Panc1 (cell line): ENCODE measurements at regions not wholly inside any gene's neighbourhood (a gene's known extent, or its start where the extent isn't known, plus 50 kb on each side); places are given as distances from the start of the nearest gene placed in this dataset.

Source experiments
- ATAC-seq: fragments of 200-7000 bp; cut with Tn5 transposase; 2 replicates; pipeline ENCODE4 v1.9.1; 2020; ENCODE audit warnings: mild to moderate bottlenecking, moderate library complexity
- BruUV-seq: library from RNA; stranded (reverse); fragments of 400-500 nt; replicated peaks from 2 replicates; lab custom pipeline; 2021; lab: Mats Ljungman, UMichigan
- CTCF ChIA-PET: fragments of 300-600 bp; sonication (Branson Sonifier 250); formaldehyde crosslinking; loops from one replicate; lab custom pipeline; 2022; ENCODE audit warnings: antibody characterized with exemption; lab: Charles Lee
- POLR2A ChIA-PET: fragments of 300-600 bp; sonication (Branson Sonifier 250); formaldehyde crosslinking; loops from one replicate; lab custom pipeline; 2022; ENCODE audit warnings: antibody characterized with exemption; lab: Charles Lee
- DNase-seq: peaks from one replicate; pipeline ENCODE4 v3.0.0-alpha.2; 2010; ENCODE audit warnings: low read depth, low spot score
- H3K27ac ChIP-seq: 2 replicates; pipeline ENCODE4 v1.5.1; 2011; ENCODE audit warnings: mild to moderate bottlenecking, low read length, inconsistent platforms
- H3K27me3 ChIP-seq: fragments of 200-500 bp; sonication (Bioruptor generic); 2 replicates; pipeline ENCODE4 v1.6.0; 2014; ENCODE audit warnings: low read length, inconsistent platforms; ENCODE audit not compliant: control insufficient read depth, insufficient read depth
- H3K36me3 ChIP-seq: fragments of 200-500 bp; sonication (Bioruptor generic); 2 replicates; pipeline ENCODE4 v1.5.1; 2014; ENCODE audit warnings: inconsistent platforms, mild to moderate bottlenecking, low read length, moderate library complexity; ENCODE audit not compliant: control insufficient read depth, insufficient read depth
- H3K4me1 ChIP-seq: 2 replicates; pipeline ENCODE4 v1.5.1; 2011; ENCODE audit warnings: inconsistent platforms, mild to moderate bottlenecking, low read length, moderate library complexity; ENCODE audit not compliant: control insufficient read depth, insufficient read depth
- H3K4me3 ChIP-seq, 2 experiments: 2 replicates each; pipeline ENCODE4 v1.5.1; 2011 to 2012; ENCODE audit warnings: low read depth in 2 of 2, low read length in 2 of 2, mild to moderate bottlenecking in 2 of 2, inconsistent platforms in 1 of 2, moderate library complexity in 1 of 2
- H3K9me3 ChIP-seq: fragments of 200-500 bp; sonication (Bioruptor generic); 2 replicates; pipeline ENCODE4 v1.5.1; 2014; ENCODE audit warnings: low read depth, mild to moderate bottlenecking, inconsistent platforms, low read length, moderate library complexity; ENCODE audit not compliant: control insufficient read depth, insufficient read depth
- CTCF ChIP-seq: fragments of 450-650 bp; IDR thresholded peaks from 2 replicates; pipeline ENCODE4 v1.5.1; 2017; ENCODE audit warnings: mild to moderate bottlenecking
- POLR2AphosphoS5 ChIP-seq: IDR thresholded peaks from 2 replicates; pipeline ENCODE4 v1.6.1; 2012; ENCODE audit warnings: mild to moderate bottlenecking, low read depth, low read length, moderate library complexity
- REST ChIP-seq, 2 experiments: IDR thresholded peaks; 2 replicates each; pipeline ENCODE4 v1.6.1; 2011 to 2012; ENCODE audit warnings: low read depth in 2 of 2, control low read depth in 1 of 2, low read length in 1 of 2, mild to moderate bottlenecking in 1 of 2, moderate library complexity in 1 of 2; ENCODE audit not compliant: insufficient read depth in 1 of 2
- SIN3A ChIP-seq: IDR thresholded peaks from 2 replicates; pipeline ENCODE4 v1.6.1; 2012; ENCODE audit warnings: low read depth, mild to moderate bottlenecking, low read length, moderate library complexity, borderline replicate concordance; ENCODE audit not compliant: insufficient read depth
- TCF7L2 ChIP-seq: IDR thresholded peaks from 2 replicates; pipeline ENCODE4 v1.6.1; 2011; ENCODE audit warnings: mild to moderate bottlenecking, low read depth, low read length, inconsistent platforms
- in situ Hi-C: cut with HindIII; loops from 2 replicates; pipeline ENCODE4 v1.10.0; 2016; ENCODE audit warnings: low sequenced_read_pairs, low pct_unique_long_range_greater_than_20kb
- intact Hi-C: fragments of 100-400 bp; cut with micrococcal nuclease; formaldehyde crosslinking; loops from one replicate; pipeline ENCODE4 v1.10.0; 2022; ENCODE audit not compliant: unreplicated experiment

GRCh38 chr6:106773996-106774629, 144.7 kb downstream of the QRSL1 start:
- DNase-seq (no peak), ATAC-seq (no peak)
- TF ChIP-seq POLR2AphosphoS5 (no peak), SIN3A (no peak), REST (IDR thresholded peaks at IDR 0.05; ENCODE audit: insufficient read depth in 1 of 2, low read depth in 2 of 2, low read length in 1 of 2) (no peak), TCF7L2 (no peak), CTCF (no peak)
- ChIA-PET POLR2A (no interaction called here), CTCF (no interaction called here)
- in situ Hi-C loops (no loop called here), intact Hi-C loops (no loop called here)
- H3K9me3 ChIP-seq = peaks cover 14% of the 10 kb centered on the region; the same call in 1 of the 2 replicates
- H3K4me1 ChIP-seq = no peaks in the 10 kb centered on the region
- H3K27ac ChIP-seq = no peak overlapping the region
- peaks cover 2% of the 10 kb centered on the region; the same call in 1 of the 2 replicates for H3K27me3 ChIP-seq
- H3K36me3 ChIP-seq = no peaks in the 10 kb centered on the region
- no TSS peak for BruUV-seq
- H3K4me3 ChIP-seq = no peak overlapping the region

GRCh38 chr6:106773522-106773921, 144.1 kb downstream of the QRSL1 start:
- CTCF ChIA-PET = no interaction called here

More at GRCh38 chr6:106773522-106773921, 144.1 kb downstream of the QRSL1 start:
- TF ChIP-seq TCF7L2 (no peak), POLR2AphosphoS5 (no peak), REST (IDR thresholded peaks at IDR 0.05; ENCODE audit: insufficient read depth in 1 of 2, low read depth in 2 of 2, low read length in 1 of 2) (no peak), CTCF (no peak), SIN3A (no peak)
- in situ Hi-C loops = no loop called here
- ATAC-seq = no peak
- H3K4me3 ChIP-seq = no peak overlapping the region
- no peaks in the 10 kb centered on the region for H3K36me3 ChIP-seq
- no peaks in the 10 kb centered on the region for H3K4me1 ChIP-seq
- intact Hi-C loops = no loop called here
- H3K27ac ChIP-seq = no peak overlapping the region
- no TSS peak for BruUV-seq
- POLR2A ChIA-PET = no interaction called here
- H3K27me3 ChIP-seq = peaks cover 2% of the 10 kb centered on the region; the same call in 1 of the 2 replicates
- DNase-seq = no peak
- peaks cover 10% of the 10 kb centered on the region; the same call in 1 of the 2 replicates for H3K9me3 ChIP-seq
